Mammary epithelial cell (primary cell): ENCODE measurements at regions not wholly inside any gene's neighbourhood (a gene's known extent, or its start where the extent isn't known, plus 50 kb on each side); places are given as distances from the start of the nearest gene placed in this dataset.

ENCODE experiments used
- CTCF ChIP-seq, 2 donors: IDR thresholded peaks in 1 of 2; conservative IDR thresholded peaks in 1 of 2; 2 replicates each; pipeline ENCODE4 v1.5.1; 2011 to 2012; ENCODE audit warnings: inconsistent platforms in 2 of 2, low read length in 2 of 2, mild to moderate bottlenecking in 2 of 2, control low read depth in 1 of 2, low read depth in 1 of 2; ENCODE audit not compliant: insufficient read depth in 1 of 2; ENCODE audit errors: extremely low read depth in 1 of 2
- EZH2 ChIP-seq: IDR thresholded peaks from 2 replicates; pipeline ENCODE4 v1.6.1; 2012; ENCODE audit warnings: low read length, inconsistent platforms, borderline replicate concordance

- TF ChIP-seq EZH2 (no peak), CTCF (conservative IDR thresholded peaks at IDR 0.05 in 1 of 2, IDR thresholded peaks at IDR 0.05 in 1 of 2; ENCODE audit: extremely low read depth in 1 of 2, insufficient read depth in 1 of 2, low read depth in 1 of 2, low read length in 2 of 2) (no peak)
These were observed 249.7 kb downstream of the TTLL2 start for GRCh38 chr6:167574431-167575151.
